ENCODE measurements at regions not wholly inside any gene's neighbourhood (a gene's known extent, or its start where the extent isn't known, plus 50 kb on each side); places are given as distances from the start of the nearest gene placed in this dataset.
A peak's percentile ranks its signal among the peaks of the same experiment; 100 is the strongest.

GRCh38 chr15:87227846-87228245 lies 1028.7 kb downstream of the NTRK3 start:
- no peaks in the 10 kb centered on the region for H3K9me1 ChIP-seq (ENCODE audit: insufficient read depth, low read length)
- DNase-seq, result peak; percentile 12

More at GRCh38 chr15:87227846-87228245, 1028.7 kb downstream of the NTRK3 start:
- dilution Hi-C loops (cut with HindIII; ENCODE audit: low sequenced_read_pairs, unreplicated experiment) (no loop called here), intact Hi-C loops (cut with micrococcal nuclease) (no loop called here), in situ Hi-C loops (cut with MboI; ENCODE audit: low sequenced_read_pairs) (no loop called here)
- H2AFZ ChIP-seq (replicated peaks; ENCODE audit: low read length, poor library complexity), result no peak overlapping the region
- H3K27me3 ChIP-seq (ENCODE audit: control insufficient read depth, insufficient read depth, low read length), result no peaks in the 10 kb centered on the region
- no peak overlapping the region for H3K14ac ChIP-seq (replicated peaks; ENCODE audit: low read depth, low read length)
- no peak overlapping the region for H2AK5ac ChIP-seq (ENCODE audit: low read depth, low read length)
- H3K23ac ChIP-seq (ENCODE audit: low read depth, low read length), result no peak overlapping the region
- H4K20me1 ChIP-seq (ENCODE audit: insufficient read depth, low read length), result no peaks in the 10 kb centered on the region
- no peak overlapping the region for H3K4ac ChIP-seq (ENCODE audit: low read depth, low read length)
- H3K9me3 ChIP-seq (ENCODE audit: control insufficient read depth, insufficient read depth, low read length), result peaks cover 7% of the 10 kb centered on the region
- no TSS peak for BruUV-seq (replicated peaks)
- H2BK15ac ChIP-seq (ENCODE audit: low read depth, low read length), result no peak overlapping the region
- H3K79me1 ChIP-seq (ENCODE audit: low read depth in 1 of 2, low read length in 2 of 2), result no peaks in the 10 kb centered on the region
- TF ChIP-seq CHD1 (IDR thresholded peaks at IDR 0.05; ENCODE audit: low read depth, low read length) (no peak), NFE2L2 (IDR thresholded peaks at IDR 0.05; ENCODE audit: low read depth, low read length) (no peak), MAZ (IDR thresholded peaks at IDR 0.05; ENCODE audit: borderline replicate concordance, low read depth, low read length) (no peak), FOS (IDR thresholded peaks at IDR 0.05; ENCODE audit: low read depth, low read length) (no peak), POLR2A (IDR thresholded peaks at IDR 0.05; ENCODE audit: low read depth, low read length) (no peak), ELK1 (IDR thresholded peaks at IDR 0.05; ENCODE audit: borderline replicate concordance, low read depth, low read length) (no peak), RCOR1 (IDR thresholded peaks at IDR 0.05; ENCODE audit: insufficient replicate concordance, low read length) (no peak), MAFK (IDR thresholded peaks at IDR 0.05; ENCODE audit: low read depth, low read length) (no peak), BHLHE40 (IDR thresholded peaks at IDR 0.05; ENCODE audit: low read depth, low read length) (no peak), CEBPB (IDR thresholded peaks at IDR 0.05; ENCODE audit: low read depth, low read length) (no peak), USF2 (IDR thresholded peaks at IDR 0.05; ENCODE audit: low read depth, low read length) (no peak)
- no peaks in the 10 kb centered on the region for H3K4me1 ChIP-seq (ENCODE audit: control insufficient read depth, insufficient read depth, low read length)
- no peak overlapping the region for H3K4me3 ChIP-seq (ENCODE audit: insufficient read depth, low read depth, low read length)
- H3K36me3 ChIP-seq (ENCODE audit: control insufficient read depth, insufficient read depth, low read length), result no peaks in the 10 kb centered on the region
- no peak overlapping the region for H3K27ac ChIP-seq (ENCODE audit: insufficient read depth, low read length)
- ATAC-seq (ENCODE audit: low read depth), result no peak
- no peak overlapping the region for H4K5ac ChIP-seq (ENCODE audit: low read depth, low read length)
- no peak overlapping the region for H2BK5ac ChIP-seq (ENCODE audit: low read depth, low read length, poor library complexity, severe bottlenecking)
- CTCF ChIA-PET, result interaction anchor here (0.5 kb wide), 1 partner anchor 1190 kb away, joined by 3 read pairs; no protein-coding TSS in a partner anchor
- no peak overlapping the region for H3K9ac ChIP-seq (ENCODE audit: low read depth, low read length)
- no CpG with 5 or more reads among the region's 4 CpGs for WGBS, 2 experiments (ENCODE audit: extremely low coverage in 2 of 2, insufficient read length in 1 of 2)
- no peak overlapping the region for H2BK20ac ChIP-seq (ENCODE audit: low read depth, low read length)
- H3K18ac ChIP-seq (ENCODE audit: low read depth, low read length), result no peak overlapping the region
- no peak overlapping the region for H4K91ac ChIP-seq (ENCODE audit: insufficient read depth, low read depth, low read length)
- no peak overlapping the region for H4K8ac ChIP-seq (ENCODE audit: low read depth in 2 of 2, low read length in 2 of 2)
- POLR2A ChIA-PET (ENCODE audit: unreplicated experiment), result no interaction called here
- no peak overlapping the region for H2AK9ac ChIP-seq (replicated peaks; ENCODE audit: low read depth, low read length, poor library complexity)
- H2BK120ac ChIP-seq (ENCODE audit: low read depth, low read length), result no peak overlapping the region
- no peak overlapping the region for H3K4me2 ChIP-seq (ENCODE audit: low read depth, low read length)
- H3K56ac ChIP-seq (ENCODE audit: extremely low read depth, insufficient read depth, low read length), result no peak overlapping the region
